ENCODE measurements at regions not wholly inside any gene's neighbourhood (a gene's known extent, or its start where the extent isn't known, plus 50 kb on each side); places are given as distances from the start of the nearest gene placed in this dataset.
"Not testable (repeated sequence)": the region's sequence is repeated elsewhere in the genome, so short reads cannot be mapped to it uniquely, and the experiment has no call there.

DNA sequence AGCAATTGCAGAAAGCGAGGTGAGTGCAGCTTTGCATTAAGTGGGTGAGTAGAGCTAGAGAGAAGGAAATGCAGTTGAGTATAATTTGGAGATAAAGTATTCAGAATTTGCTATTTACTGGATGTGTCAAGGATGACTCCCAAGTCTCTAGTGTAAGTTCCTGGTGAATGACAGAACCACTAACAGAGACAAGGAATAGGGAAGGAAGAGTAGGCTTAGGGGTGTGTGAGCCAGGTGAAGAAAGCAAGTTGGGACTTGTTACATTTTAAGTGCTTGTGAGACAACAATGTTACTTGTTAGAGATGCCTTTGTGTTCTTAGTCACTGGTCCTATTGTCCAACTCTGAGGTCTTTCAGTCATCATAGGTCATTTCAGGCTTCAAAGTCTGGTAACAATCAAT, 70.8 kb downstream of the TBC1D26 start:
- not testable (repeated sequence) for DNase-seq

DNA sequence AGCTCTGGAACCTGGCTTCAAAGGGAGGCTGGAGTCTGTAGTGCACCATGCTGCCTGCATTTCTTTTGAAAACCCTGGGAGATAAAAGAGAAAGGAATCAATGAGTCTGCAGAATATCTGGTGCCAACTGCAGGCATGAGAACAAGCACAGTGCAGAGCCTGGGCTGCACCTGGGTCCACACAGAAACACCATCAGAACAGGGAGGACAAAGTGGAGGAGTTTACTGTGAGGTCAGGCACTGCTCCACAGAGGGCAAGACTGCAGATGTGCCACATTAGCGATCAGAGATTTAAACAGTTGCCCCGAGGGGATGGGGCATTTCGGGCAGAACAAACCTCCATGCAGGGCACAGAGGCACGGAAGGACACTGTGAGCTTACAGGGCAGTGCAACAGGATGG, 74.7 kb downstream of the TBC1D26 start:
- DNase-seq, result not testable (repeated sequence)

DNA sequence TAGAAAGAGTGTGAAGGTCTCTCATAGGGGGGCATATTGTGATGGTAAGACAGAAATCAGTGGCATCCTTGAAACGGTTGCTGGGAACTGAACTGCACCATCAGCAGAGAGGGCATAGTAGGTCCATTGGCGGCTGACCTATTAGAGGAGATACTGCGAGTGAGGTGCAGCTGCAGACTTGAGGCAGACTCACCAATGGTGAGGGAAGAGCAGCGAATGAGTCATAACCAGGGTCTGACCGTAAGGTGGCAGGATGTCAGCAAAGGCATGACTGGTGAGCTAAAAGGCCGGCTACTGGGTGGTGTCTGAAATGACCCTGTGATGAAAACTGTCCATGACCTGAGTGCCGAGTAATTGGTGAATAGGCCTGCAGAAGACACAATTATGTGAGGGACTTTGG, 81.3 kb downstream of the TBC1D26 start:
- DNase-seq, result not testable (repeated sequence)

DNA sequence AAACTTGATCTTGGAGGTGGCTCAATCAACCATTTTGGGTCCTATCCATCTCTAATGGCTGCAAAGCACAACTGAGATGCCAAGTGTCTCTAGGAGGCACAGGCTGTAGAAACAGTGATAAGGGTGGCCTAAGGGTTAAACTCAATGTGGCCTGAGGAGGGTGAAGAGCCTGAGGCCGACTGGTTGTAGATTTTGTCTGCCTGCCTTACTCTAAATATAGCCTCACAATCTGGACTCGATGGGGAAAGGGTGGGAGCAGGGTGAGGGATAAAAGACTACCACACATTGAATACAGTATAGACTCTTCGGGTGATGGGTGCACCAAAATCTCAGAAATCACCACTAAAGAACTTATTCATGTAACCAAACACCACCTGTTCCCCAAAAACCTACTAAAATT, 81.9 kb downstream of the TBC1D26 start:
- DNase-seq, result not testable (repeated sequence)

DNA sequence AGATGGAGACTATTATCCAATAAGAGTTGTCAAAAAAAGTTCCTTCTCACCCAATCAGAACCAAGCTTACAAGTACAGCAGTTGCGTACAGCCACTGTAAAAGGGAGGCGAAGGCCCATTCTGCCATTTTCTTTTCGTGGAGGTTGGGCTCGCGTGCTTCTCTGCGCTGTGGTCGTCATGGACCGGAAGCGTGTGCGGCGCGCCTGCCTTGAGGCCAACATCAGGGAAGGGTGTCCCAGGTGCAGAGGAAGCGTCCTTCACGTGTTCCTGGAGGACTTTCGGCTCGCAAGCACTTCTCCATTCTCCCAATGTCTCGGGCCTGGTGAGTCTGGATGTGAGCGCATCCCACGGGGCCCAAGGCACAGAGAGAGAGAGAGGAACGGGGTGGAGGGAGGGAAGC, 85.8 kb downstream of the TBC1D26 start:
- not testable (repeated sequence) for DNase-seq

DNA sequence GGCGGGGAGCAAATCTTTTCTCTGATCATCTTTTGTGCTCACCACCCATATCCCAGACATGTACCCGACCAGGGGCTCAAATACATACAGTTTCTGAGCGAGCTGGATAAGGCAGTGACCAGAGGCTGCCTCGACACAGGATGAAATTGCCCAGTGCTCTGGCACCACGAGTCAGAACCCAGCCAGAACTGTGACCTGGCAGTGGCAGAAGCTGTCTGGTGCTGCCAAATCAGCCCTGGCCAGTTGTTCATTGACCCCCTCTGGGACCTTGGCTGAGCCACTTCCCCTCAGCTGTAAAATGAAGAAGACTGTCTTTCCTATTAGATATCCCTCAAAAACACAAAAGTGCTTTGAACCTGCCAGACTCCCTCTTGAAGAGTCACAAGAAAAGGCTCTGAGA, 90.2 kb downstream of the TBC1D26 start:
- not testable (repeated sequence) for DNase-seq

DNA sequence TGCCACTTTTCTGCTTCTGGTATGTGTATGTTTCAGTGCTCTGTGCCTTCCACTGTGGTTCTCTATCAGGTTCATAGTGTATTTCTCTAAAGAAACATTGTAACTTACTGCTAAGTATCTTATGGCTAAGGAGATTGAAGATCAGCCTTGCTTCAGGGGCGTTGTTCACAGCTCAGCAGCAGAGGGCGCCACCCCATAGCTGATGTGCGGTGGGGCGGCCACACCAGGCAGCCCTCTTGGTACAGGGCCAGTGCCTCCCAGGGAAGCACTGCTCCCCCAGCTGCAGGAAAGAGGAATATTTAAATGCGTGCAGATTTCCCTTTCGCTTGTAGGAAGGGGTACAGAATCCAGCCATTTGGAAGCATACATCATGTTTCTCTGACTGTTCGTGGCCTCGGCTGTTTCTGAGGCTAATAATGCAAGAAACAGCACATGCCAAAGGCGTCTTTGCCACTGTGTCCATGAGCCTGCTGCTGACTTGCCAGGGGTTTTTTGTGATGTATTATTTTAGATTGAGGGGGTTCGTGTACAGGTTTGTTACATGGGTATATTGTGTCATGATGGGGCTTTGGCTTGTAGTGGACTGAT, 96.7 kb downstream of the TBC1D26 start:
- DNase-seq, result peak; percentile 84

DNA sequence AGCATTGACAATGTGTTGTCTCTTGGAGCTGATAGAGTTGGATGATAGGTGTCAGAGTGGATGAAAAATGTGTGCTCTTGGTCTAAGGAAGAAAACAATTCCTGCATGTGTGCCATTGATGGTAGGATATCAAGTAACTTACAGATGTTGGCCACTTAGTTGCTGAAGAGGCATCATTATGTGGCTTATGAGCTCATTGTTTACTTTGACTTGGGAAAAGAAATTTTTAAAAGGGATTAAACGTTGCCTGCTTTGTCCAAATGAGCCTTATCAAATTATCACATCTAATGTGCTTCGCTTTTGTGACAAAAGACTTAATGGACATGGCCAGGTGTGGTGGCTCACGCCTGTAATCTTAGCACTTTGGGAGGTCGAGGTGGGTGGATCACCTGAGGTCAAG, 98.1 kb downstream of the TBC1D26 start:
- not testable (repeated sequence) for DNase-seq

DNA sequence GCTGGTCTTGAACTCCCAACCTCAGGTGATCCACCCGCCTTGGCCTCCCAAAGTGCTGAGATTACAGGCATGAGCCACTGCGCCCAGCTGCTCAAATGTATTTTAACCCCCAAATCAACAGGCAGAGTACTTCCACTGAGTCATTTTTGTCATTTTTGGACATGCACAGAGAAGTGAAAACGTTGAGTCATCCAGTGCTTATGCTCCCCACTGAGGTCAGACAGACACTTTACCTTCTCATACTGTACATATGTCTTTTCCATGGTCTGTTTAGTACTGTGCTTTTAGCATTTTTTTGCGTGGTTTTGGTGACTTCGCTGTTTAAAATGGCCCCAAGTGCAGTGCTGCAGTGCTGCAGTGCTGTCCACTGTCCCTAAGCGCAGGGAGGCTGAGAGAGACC, 99.1 kb downstream of the TBC1D26 start:
- DNase-seq, result peak; percentile 53

DNA sequence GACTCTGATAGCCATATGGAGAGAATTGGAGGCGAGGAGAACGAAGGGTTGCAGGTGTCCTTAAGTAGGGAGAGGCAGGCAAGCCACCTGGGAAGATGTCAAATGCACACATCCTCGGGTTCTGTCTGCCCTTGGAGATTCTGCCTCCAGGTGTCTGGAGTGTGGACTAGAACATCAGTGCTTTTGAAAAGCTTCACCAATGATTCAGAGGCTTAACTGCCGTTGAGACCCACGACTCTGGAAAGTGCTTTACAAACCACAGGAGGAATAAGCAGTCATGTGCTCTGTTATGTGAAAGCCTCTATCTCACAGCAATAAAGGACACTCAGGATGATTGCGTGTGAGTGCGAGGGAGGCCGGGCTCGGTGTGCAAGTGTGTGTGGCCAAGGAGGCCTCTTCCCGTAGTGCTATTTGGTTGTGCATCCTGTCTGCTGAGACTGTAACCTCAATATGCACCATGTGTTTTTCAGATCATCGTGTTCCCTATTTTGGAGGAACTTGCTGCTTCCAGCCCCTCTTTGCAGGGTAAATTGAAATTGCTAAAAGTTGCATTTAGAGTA, 100.9 kb downstream of the TBC1D26 start:
- DNase-seq, result peak; percentile 22

DNA sequence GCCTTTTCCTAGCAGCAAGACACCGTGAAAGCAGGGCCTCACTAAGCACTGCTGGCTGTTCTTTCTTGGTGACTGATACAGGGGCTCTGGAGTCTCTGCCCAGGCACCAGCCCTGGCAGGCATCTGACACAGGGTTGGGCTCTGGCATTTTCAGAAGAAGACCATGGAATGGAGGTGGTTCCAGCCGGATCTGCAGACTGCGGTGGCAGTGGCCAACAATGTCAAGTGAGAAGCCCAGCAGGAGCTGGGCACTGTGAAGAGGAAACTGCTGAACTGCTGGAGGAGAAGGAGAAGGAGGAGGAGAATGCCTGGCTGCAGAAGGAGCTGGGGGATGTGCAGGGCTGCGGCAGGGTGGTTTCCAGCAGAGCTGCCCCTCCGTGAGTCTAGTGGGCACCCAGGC, 101.8 kb downstream of the TBC1D26 start:
- DNase-seq, result not testable (repeated sequence)

DNA sequence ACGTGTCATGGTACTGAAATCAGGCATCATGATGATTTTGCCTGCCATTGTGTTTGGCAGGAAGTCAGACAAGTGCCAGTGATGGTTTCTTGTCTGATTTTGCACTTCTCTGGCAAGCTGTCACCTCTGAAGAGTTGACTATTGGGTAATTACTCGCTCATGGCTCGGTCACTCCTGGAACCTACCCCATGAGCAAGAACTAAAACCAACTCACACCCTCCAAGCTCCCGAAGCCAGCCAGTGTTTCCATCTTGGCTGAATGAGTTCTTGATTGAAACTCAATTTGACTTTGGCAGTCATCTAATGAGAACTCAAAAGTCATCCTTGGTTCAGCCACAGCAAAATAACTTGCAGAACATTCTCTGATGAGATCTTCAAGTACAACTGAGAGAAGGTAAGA, 103.4 kb downstream of the TBC1D26 start:
- DNase-seq, result not testable (repeated sequence)

DNA sequence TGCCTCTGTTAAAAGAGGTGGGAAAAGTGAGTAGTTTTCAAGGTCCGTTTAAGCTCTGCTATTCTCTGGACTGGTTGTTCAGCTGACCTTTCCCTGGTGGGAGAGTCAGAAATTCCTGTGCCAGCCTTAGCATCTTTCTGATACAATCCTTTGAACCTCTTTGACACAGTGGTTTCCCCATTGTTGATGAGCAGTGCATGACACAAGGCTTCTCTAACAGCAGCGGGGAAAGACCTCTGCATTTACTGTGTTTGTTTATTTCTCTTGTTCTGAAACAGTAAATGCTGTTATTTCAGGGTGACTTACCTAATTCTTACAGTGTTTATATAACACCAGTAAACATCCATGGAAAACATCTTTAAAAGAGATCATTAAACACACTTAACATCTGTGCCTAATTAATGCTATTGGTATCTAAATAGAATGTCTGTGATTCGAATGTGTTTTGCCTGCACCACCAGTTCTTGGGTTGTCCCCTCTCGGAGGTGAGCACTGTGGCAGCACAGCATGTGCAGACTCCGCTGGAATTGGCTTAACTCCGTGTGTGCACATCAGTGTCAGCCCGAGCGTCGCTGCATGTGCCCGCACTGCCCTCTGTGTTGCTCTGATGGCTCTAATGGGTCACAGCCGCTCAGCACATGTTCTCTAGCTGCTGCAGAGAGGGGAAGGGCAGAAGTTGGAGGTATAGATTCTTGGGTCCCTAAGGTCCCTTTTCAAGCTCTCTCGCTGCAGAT, 104.3 kb downstream of the TBC1D26 start:
- not testable (repeated sequence) for DNase-seq

DNA sequence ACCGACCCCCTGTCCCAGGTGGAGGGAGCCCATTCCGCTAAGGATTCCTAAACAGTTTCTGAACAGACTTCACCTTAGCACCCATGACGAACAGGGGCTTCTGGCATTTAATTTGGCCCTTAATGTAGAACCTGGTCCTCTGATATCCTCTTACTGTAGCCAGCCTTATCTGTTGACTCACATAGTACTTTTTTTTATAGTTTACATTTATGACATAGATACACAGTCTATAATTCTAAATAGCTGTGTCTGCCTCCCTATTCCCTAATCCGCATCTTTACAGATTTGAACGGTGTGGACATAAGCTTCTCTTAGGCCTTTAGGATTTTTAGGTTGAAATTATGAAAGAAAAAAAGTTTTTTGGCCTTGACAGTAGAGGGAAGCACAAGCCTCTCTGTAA, 104.9 kb downstream of the TBC1D26 start:
- not testable (repeated sequence) for DNase-seq

DNA sequence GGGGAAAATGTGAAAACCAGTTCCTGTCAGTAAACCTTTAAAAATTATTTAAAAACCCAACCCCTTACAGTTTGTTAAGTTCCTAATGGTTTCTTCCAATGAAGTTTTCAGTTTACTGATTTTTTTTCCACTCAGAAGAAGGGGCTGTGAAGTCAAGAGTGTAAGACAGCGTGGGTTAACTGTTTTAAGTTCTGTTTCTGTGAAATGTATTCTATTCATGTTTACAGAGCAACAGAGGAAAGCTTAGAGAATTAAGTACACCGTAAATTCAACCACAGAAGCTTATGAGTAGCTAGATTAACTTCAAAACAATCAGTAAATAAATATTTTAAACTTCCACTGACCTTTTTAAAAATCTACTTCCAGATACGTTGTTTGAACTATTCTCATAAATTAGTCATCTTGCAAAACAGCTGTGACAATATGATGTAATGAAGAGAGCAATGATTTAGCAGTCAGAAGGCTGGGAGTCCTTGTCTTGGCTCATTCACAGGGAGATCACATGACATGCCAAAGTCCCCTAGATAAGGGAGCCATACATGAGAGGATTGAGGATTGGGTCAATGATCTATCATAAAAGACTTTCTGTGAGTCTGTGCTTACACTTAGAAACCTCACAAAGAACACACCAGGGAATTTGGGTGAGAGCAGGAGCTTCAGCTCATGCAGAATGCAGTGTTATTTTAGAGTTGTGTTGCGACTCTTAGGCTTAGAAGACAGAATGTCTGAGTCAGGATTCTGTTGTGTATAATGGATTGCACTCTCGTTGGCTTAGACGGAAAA, 97.3 kb upstream of the ADORA2B start:
- not testable (repeated sequence) for DNase-seq

DNA sequence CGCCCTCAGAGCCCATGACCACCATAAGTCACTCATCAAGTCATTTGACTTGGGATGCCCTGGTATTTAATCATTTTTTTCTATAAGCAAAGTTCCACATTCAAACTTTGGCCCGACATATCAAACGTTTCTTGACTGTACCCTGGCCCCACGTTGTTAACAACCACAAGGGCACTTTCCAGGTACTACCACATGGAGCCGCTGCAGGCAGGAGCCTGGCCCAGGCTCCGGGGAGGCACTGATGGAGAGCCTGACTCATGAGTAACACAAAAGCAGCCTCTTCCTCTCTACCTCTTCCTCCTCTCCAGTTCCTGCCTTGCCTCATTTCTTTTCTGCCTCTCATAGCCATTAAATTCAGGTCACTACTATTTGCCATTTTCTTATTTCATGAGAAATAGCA, 95.9 kb upstream of the ADORA2B start:
- peak; percentile 77 for DNase-seq

DNA sequence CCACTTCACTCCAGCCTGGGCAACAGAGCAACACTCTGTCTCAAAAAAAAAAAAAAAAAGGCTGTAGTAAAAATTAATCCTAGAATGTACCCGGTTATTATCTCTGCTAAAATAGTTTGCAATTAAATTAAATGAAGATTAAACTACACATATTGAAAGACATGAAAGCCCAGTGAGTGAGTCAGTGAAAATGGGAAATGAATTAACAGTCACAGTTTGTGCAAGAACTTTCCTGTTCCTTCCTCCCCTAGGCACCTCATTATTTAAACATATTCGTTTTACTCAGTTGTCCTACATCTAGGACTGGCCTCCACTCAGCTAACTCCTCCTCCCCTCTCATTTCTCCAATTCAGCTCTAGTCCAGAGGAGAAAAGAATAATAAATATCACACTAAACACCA, 94.9 kb upstream of the ADORA2B start:
- not testable (repeated sequence) for DNase-seq

DNA sequence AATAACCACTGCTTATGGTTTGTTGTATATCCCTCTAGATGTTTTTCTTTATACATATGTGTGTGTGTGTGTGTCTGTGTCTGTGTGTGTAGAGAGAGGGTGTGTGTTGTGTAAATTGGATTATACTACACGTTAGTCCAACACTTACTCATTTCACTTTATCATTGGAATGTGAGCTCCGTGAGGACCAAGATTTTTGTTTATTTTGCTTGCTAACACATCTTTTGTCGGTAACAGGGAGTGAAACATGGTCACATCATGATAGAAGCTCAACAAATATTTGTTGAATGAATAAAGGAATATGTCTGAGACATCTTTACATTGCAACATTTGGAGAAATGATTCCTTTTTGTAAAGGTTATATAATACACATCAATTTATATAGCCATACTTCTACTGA, 94.2 kb upstream of the ADORA2B start:
- DNase-seq, result not testable (repeated sequence)

DNA sequence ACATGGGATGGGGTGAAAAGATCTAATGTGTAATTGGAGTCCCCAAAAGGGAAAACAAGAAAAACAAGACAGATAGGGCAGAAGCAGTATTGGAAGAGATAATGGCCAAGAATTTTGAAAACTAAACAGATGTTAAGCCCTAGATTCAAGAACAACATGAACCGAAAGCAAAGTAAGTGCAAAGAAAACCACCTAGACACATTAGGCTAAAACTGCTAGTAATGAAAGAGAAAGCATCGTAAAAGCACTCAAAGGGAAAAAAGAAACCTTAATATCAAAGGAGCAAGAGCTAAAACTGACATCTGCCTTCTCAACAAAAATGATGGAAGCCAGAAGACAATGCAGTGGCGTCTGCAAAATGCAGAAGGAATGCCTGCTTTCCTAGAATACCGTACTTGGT, 92.1 kb upstream of the ADORA2B start:
- not testable (repeated sequence) for DNase-seq

DNA sequence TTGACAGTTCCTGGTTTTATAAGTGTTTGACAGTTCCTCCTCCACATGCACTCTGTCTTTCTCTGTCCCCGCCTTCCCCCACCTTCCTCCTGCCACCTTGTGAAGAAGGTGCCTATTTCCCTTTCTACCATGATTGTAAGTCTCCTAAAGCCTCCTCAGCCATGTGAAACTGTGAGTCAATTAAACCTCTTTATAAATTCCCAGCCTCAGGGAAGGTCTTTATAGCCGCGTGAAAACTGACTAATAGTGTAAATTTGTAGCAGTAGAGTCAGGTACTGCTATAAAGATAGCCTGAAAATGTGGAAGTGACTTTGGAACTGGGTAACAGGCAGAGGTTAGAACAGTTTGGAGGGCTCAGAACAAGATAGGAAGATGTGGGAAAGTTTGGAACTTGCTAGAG, 88.7 kb upstream of the ADORA2B start:
- DNase-seq, result not testable (repeated sequence)

DNA sequence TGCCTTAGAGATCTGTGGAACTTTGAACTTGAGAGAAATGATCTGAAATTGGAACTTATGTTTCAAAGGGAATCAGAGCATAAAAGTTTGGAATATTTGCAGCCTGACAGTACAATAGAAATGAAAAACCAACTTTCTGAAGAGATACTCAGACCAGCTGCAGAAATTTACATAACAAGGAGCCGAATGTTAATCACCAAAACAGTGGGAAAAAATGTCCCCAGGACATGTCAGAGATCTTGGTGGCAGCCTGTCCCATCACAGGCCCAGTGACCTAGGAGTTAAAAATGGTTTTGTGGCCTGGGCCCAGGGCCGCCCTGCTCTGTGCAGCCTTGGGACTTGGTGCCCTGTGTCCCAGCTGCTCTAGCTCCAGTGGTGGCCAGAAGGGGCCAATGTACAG, 88.2 kb upstream of the ADORA2B start:
- not testable (repeated sequence) for DNase-seq

DNA sequence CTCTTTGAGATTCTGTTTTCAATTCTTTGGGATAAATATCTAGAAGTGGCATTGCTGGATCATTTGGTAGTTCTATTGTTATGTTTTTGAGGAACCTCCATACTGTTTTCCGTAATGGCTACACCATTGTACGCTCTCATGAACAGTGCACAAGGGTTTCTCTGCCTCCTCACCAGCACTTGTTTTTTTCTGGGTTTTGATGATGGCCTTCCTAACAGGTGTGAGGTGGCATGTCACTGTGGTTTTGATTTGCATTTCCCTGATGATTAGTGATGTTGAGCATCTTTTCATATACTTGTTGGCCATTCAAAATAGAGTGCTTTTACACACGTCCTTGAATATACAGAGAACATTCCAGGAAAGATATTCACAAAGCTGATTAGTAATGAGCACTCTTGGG, 86.8 kb upstream of the ADORA2B start:
- DNase-seq, result not testable (repeated sequence)

DNA sequence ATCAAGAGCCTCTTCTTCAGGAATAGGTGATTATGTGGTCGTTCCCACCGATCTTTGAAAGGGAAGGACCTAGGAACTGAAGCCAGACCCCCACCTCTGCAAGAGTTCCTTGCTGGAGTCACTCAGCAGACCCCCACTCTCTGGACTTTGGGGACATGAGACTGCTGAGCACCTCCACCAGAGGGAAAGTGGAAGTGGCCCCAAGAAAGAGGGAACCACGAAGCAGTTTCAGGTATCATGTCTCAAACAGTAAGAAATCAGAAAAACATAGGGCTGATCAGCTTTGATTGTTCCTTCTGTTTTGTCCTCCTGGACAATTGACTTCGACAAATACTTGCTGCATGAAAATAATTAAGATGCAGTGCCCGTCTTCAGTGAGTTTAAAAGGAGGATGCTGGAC, 84.2 kb upstream of the ADORA2B start:
- DNase-seq, result not testable (repeated sequence)

DNA sequence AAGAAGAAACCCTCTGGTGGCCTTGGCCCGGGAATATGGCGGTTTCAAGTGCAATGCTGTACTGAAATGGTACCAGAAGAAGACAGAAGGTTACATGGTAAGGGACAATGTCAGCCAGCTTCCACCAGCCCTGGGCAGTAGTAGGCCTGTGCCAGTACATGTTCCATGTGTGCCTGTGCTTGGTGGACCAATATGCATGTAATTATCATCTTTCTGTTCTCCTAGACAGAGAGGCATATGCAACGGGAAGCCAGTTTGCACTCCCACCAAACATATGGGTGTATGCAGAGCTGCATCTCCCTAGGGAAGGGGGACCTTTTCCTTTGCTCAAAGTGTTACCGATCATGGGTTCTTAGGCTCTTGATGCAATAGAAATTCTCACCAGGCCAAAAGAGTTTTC, 80.9 kb upstream of the ADORA2B start:
- not testable (repeated sequence) for DNase-seq

Measured in stimulated activated CD4-positive, alpha-beta T cell treated with anti-CD3 and anti-CD28 coated beads, Interleukin-15, amount 100 ng/mL, for 24 hours (primary cell).